ENCODE measurements at regions not wholly inside any gene's neighbourhood (a gene's known extent, or its start where the extent isn't known, plus 50 kb on each side); places are given as distances from the start of the nearest gene placed in this dataset.

GRCh38 chr3:110178965-110179364 lies 841.6 kb upstream of the DPPA4 start:
- Mint-ChIP-seq H3K4me3 (no peak overlapping the region), H3K27me3 (no peaks in the 10 kb centered on the region), H3K27ac (no peak overlapping the region), H3K9me3 (no peaks in the 10 kb centered on the region), H3K4me1 (ENCODE audit: low read depth in 2 of 2) (no peaks in the 10 kb centered on the region), H3K36me3 (no peaks in the 10 kb centered on the region)
- DNase-seq (ENCODE audit: low spot score) (no peak), ATAC-seq (no peak)

GRCh38 chr3:110180733-110181132 lies 843.4 kb upstream of the DPPA4 start:
- DNase-seq (ENCODE audit: low spot score), result no peak

GRCh38 chr3:110181226-110181625 lies 843.9 kb upstream of the DPPA4 start:
- Mint-ChIP-seq H3K27me3 (no peaks in the 10 kb centered on the region), H3K9me3 (no peaks in the 10 kb centered on the region), H3K27ac (no peak overlapping the region), H3K36me3 (no peaks in the 10 kb centered on the region), H3K4me3 (no peak overlapping the region), H3K4me1 (ENCODE audit: low read depth in 2 of 2) (no peaks in the 10 kb centered on the region)
- no peak for ATAC-seq
- DNase-seq (ENCODE audit: low spot score), result no peak

More at GRCh38 chr3:110180733-110181132, 843.4 kb upstream of the DPPA4 start:
- no peak for ATAC-seq
- no peaks in the 10 kb centered on the region for H3K9me3 Mint-ChIP-seq
- H3K27ac Mint-ChIP-seq, result no peak overlapping the region
- no peak overlapping the region for H3K4me3 Mint-ChIP-seq
- no peaks in the 10 kb centered on the region for H3K27me3 Mint-ChIP-seq
- no peaks in the 10 kb centered on the region for H3K36me3 Mint-ChIP-seq
- H3K4me1 Mint-ChIP-seq (ENCODE audit: low read depth in 2 of 2), result no peaks in the 10 kb centered on the region

- ATAC-seq, result no peak
- H3K4me1 Mint-ChIP-seq (ENCODE audit: low read depth in 2 of 2), result no peaks in the 10 kb centered on the region
Measured at GRCh38 chr3:110184536-110184935, 847.2 kb upstream of the DPPA4 start.

GRCh38 chr3:110193074-110193473 lies 855.7 kb upstream of the DPPA4 start:
- no peak overlapping the region for H3K27ac Mint-ChIP-seq
- no peaks in the 10 kb centered on the region for H3K27me3 Mint-ChIP-seq
- no peak overlapping the region for H3K4me3 Mint-ChIP-seq
- DNase-seq (ENCODE audit: low spot score) (no peak), ATAC-seq (no peak)
- no peaks in the 10 kb centered on the region for H3K36me3 Mint-ChIP-seq
- H3K9me3 Mint-ChIP-seq, result peaks cover 3% of the 10 kb centered on the region
- H3K4me1 Mint-ChIP-seq (ENCODE audit: low read depth in 2 of 2), result no peaks in the 10 kb centered on the region

More at GRCh38 chr3:110184536-110184935, 847.2 kb upstream of the DPPA4 start:
- Mint-ChIP-seq H3K36me3 (no peaks in the 10 kb centered on the region), H3K4me3 (no peak overlapping the region), H3K27me3 (no peaks in the 10 kb centered on the region), H3K27ac (no peak overlapping the region), H3K9me3 (no peaks in the 10 kb centered on the region)
- DNase-seq (ENCODE audit: low spot score), result no peak

- H3K4me3 Mint-ChIP-seq, result no peak overlapping the region
- no peaks in the 10 kb centered on the region for H3K27me3 Mint-ChIP-seq
- H3K36me3 Mint-ChIP-seq, result peaks cover 7% of the 10 kb centered on the region
- ATAC-seq (peak; percentile 27 to 59), DNase-seq (ENCODE audit: low spot score) (no peak)
- H3K9me3 Mint-ChIP-seq, result peaks cover 14% of the 10 kb centered on the region
- no peaks in the 10 kb centered on the region for H3K4me1 Mint-ChIP-seq (ENCODE audit: low read depth in 2 of 2)
- no peak overlapping the region for H3K27ac Mint-ChIP-seq
Measured at GRCh38 chr3:110198717-110199587, 861.6 kb upstream of the DPPA4 start.

GRCh38 chr3:110199588-110199943 lies 862.2 kb upstream of the DPPA4 start:
- ATAC-seq (peak in 1 of 2 donors; percentile 20), DNase-seq (ENCODE audit: low spot score) (no peak)
- H3K36me3 Mint-ChIP-seq, result peaks cover 10% of the 10 kb centered on the region
- peaks cover 19% of the 10 kb centered on the region for H3K9me3 Mint-ChIP-seq
- H3K4me1 Mint-ChIP-seq (ENCODE audit: low read depth in 2 of 2), result no peaks in the 10 kb centered on the region
- H3K4me3 Mint-ChIP-seq, result no peak overlapping the region
- no peak overlapping the region for H3K27ac Mint-ChIP-seq
- H3K27me3 Mint-ChIP-seq, result no peaks in the 10 kb centered on the region

GRCh38 chr3:110210086-110210660 lies 861.4 kb upstream of the NECTIN3 start:
- no peak overlapping the region for H3K4me3 Mint-ChIP-seq
- H3K9me3 Mint-ChIP-seq, result peaks cover 14% of the 10 kb centered on the region
- H3K36me3 Mint-ChIP-seq, result no peaks in the 10 kb centered on the region
- ATAC-seq (no peak), DNase-seq (ENCODE audit: low spot score) (no peak)
- H3K27me3 Mint-ChIP-seq, result no peaks in the 10 kb centered on the region
- H3K27ac Mint-ChIP-seq, result no peak overlapping the region
- H3K4me1 Mint-ChIP-seq (ENCODE audit: low read depth in 2 of 2), result no peaks in the 10 kb centered on the region

- no peak for DNase-seq (ENCODE audit: low spot score)
- H3K4me3 Mint-ChIP-seq, result no peak overlapping the region
- no peaks in the 10 kb centered on the region for H3K36me3 Mint-ChIP-seq
- no peaks in the 10 kb centered on the region for H3K4me1 Mint-ChIP-seq (ENCODE audit: low read depth in 2 of 2)
- H3K27ac Mint-ChIP-seq, result no peak overlapping the region
- H3K9me3 Mint-ChIP-seq, result peaks cover 6% of the 10 kb centered on the region
- no peaks in the 10 kb centered on the region for H3K27me3 Mint-ChIP-seq
- no peak for ATAC-seq
Measured at GRCh38 chr3:110226645-110227044, 845.0 kb upstream of the NECTIN3 start.

GRCh38 chr3:110227991-110228390 lies 843.6 kb upstream of the NECTIN3 start:
- ATAC-seq (no peak), DNase-seq (ENCODE audit: low spot score) (no peak)
- Mint-ChIP-seq H3K27ac (no peak overlapping the region), H3K4me3 (no peak overlapping the region), H3K9me3 (peaks cover 6% of the 10 kb centered on the region), H3K4me1 (ENCODE audit: low read depth in 2 of 2) (no peaks in the 10 kb centered on the region), H3K27me3 (no peaks in the 10 kb centered on the region), H3K36me3 (no peaks in the 10 kb centered on the region)

GRCh38 chr3:110234831-110235230 lies 836.8 kb upstream of the NECTIN3 start:
- Mint-ChIP-seq H3K27me3 (no peaks in the 10 kb centered on the region), H3K4me3 (no peak overlapping the region)
- no peak for ATAC-seq

GRCh38 chr3:110236976-110237610 lies 834.5 kb upstream of the NECTIN3 start:
- ATAC-seq (no peak), DNase-seq (ENCODE audit: low spot score) (no peak)
- Mint-ChIP-seq H3K4me3 (no peak overlapping the region), H3K4me1 (ENCODE audit: low read depth in 2 of 2) (no peaks in the 10 kb centered on the region), H3K27ac (no peak overlapping the region), H3K27me3 (no peaks in the 10 kb centered on the region), H3K9me3 (no peaks in the 10 kb centered on the region), H3K36me3 (no peaks in the 10 kb centered on the region)

More at GRCh38 chr3:110234831-110235230, 836.8 kb upstream of the NECTIN3 start:
- Mint-ChIP-seq H3K4me1 (ENCODE audit: low read depth in 2 of 2) (no peaks in the 10 kb centered on the region), H3K36me3 (no peaks in the 10 kb centered on the region), H3K9me3 (no peaks in the 10 kb centered on the region), H3K27ac (no peak overlapping the region)
- DNase-seq (ENCODE audit: low spot score), result no peak

GRCh38 chr3:110243081-110243480 lies 828.5 kb upstream of the NECTIN3 start:
- no peak overlapping the region for H3K4me3 Mint-ChIP-seq
- no peaks in the 10 kb centered on the region for H3K27me3 Mint-ChIP-seq
- DNase-seq (ENCODE audit: low spot score) (no peak), ATAC-seq (no peak)
- H3K36me3 Mint-ChIP-seq, result no peaks in the 10 kb centered on the region
- H3K27ac Mint-ChIP-seq, result no peak overlapping the region
- H3K9me3 Mint-ChIP-seq, result peaks cover 7% of the 10 kb centered on the region
- H3K4me1 Mint-ChIP-seq (ENCODE audit: low read depth in 2 of 2), result no peaks in the 10 kb centered on the region

- DNase-seq (ENCODE audit: low spot score) (no peak), ATAC-seq (no peak)
- H3K27me3 Mint-ChIP-seq, result no peaks in the 10 kb centered on the region
- peaks cover 7% of the 10 kb centered on the region for H3K9me3 Mint-ChIP-seq
- no peak overlapping the region for H3K27ac Mint-ChIP-seq
- no peaks in the 10 kb centered on the region for H3K4me1 Mint-ChIP-seq (ENCODE audit: low read depth in 2 of 2)
- no peaks in the 10 kb centered on the region for H3K36me3 Mint-ChIP-seq
- H3K4me3 Mint-ChIP-seq, result no peak overlapping the region
Measured at GRCh38 chr3:110246796-110247376, 824.7 kb upstream of the NECTIN3 start.
